IPS-18c (cell line): ENCODE measurements at regions not wholly inside any gene's neighbourhood (a gene's known extent, or its start where the extent isn't known, plus 50 kb on each side); places are given as distances from the start of the nearest gene placed in this dataset.
"Not testable (repeated sequence)": the region's sequence is repeated elsewhere in the genome, so short reads cannot be mapped to it uniquely, and the experiment has no call there.

Source experiments
- H3K4me3 ChIP-seq: 2 replicates; pipeline ENCODE4 v1.7.0; 2013; ENCODE audit warnings: low read depth, mild to moderate bottlenecking, low read length, moderate library complexity; ENCODE audit not compliant: insufficient read depth
- H3K9me3 ChIP-seq: one replicate; pipeline ENCODE4 v1.6.1; 2013; ENCODE audit warnings: mild to moderate bottlenecking, low read length, moderate library complexity; ENCODE audit not compliant: control insufficient read depth, insufficient read depth

- Histone ChIP-seq H3K9me3 (peaks cover 38% of the 10 kb centered on the region), H3K4me3 (no peak overlapping the region)
Measured at GRCh38 chr7:68730964-68731363, 867.3 kb upstream of the AUTS2 start.

- Histone ChIP-seq H3K9me3 (peaks cover 38% of the 10 kb centered on the region), H3K4me3 (no peak overlapping the region)
Measured at GRCh38 chr7:68733219-68734153, 864.8 kb upstream of the AUTS2 start.

DNA sequence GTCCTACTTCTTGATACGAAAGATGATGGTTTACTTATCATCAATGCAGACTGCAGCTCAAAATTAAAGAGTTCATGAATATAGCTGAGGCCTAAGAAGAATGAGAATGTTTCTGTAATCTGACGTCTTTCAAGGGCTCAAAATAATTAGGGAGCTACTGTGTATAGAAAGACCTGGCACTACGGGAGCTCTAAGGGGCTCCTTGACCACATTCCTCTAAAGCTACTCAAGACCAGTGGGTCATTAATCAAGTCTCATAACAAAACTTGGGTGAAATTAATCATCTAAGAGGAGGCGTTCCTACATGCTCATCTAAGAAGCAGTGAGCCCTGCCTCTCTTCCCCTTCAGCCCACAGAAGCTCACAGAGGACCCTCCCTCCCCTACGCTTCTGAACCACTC, 863.8 kb upstream of the AUTS2 start:
- peaks cover 32% of the 10 kb centered on the region for H3K9me3 ChIP-seq
- no peak overlapping the region for H3K4me3 ChIP-seq

DNA sequence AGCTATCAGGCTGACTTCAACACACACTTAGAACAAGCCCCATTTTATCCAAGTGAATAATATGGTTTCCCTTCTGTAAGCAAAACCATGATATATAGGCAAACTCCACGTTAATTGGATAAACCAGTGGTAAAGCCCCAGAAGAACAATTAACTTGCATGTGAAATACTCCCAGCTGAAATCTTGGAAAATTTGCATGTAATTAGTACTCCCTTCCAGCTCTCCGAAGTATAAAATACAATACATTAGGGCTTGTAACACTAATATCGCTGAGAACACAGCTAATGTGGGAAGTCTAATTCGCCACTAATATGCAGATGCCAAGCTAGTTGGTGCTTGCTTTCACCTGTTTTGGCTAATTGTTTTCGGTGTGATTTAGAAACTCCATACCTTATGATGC, 859.0 kb upstream of the AUTS2 start:
- H3K4me3 ChIP-seq, result peak overlapping the region; percentile 9; the same call in 1 of the 2 replicates
- peaks cover 23% of the 10 kb centered on the region for H3K9me3 ChIP-seq

DNA sequence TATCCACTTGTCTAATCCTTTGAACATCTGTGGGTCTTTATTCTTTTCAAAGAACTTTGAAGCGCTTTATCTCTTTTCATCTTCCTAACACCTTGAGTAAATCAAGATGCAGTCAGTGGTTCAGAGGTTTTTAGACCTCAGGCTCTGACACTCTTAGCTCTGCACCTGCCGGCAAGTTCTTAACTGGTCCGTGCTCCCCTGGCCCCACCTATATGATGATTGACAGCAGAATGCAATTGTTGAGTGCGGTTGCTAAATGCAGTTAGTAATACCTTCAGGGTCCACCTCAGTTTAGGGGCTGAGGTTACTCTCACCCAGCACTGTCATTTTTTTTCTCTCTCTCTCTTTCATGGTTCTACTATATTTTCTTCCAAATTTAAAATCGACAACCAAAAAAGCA, 854.2 kb upstream of the AUTS2 start:
- Histone ChIP-seq H3K4me3 (no peak overlapping the region), H3K9me3 (peaks cover 25% of the 10 kb centered on the region)

DNA sequence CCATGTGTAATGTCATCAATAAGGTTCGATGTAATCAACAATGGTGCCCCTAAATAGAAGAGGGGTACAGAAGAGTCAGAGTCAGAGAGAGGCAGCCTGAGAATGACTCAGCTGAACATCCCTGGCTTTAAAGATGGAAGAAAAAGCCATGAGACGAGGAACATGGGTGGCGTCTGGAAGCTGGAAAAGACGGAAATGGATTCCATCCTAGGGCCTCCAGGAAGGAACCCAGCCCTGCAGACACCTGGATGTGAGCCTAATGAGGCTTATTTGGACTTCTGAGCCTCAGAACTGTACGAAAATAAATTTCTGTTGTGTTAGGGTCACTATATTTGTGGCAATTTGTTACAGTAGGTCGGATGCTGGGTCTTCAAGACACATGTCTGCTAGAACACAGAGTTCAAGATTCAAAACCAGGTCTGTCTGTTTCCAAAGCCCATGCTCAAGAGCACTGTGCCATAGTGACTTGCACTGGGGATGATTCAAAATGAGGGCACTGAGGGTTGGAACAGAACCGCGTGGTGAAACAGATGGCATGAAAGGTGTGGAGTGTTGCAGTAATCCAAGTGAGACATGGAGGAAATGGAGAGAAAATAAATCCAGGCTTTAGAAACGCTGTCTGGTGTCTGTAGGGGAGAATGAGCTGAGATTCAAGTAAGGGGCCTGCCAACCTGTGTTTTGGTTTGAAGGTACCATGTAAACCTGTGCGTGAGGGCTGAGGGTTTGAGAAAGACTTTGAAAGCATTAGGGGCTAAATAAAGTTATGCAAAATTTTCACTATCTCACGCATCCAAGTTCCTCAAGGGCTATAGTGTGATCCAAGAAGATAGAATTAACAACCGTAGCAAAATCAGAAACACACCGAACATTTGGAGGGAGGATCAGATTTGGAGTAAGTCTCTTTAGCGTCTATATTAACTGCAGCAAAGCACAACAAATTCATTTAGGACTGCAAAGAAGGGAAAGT, 849.1 kb upstream of the AUTS2 start:
- Histone ChIP-seq H3K4me3 (no peak overlapping the region), H3K9me3 (peaks cover 27% of the 10 kb centered on the region)

DNA sequence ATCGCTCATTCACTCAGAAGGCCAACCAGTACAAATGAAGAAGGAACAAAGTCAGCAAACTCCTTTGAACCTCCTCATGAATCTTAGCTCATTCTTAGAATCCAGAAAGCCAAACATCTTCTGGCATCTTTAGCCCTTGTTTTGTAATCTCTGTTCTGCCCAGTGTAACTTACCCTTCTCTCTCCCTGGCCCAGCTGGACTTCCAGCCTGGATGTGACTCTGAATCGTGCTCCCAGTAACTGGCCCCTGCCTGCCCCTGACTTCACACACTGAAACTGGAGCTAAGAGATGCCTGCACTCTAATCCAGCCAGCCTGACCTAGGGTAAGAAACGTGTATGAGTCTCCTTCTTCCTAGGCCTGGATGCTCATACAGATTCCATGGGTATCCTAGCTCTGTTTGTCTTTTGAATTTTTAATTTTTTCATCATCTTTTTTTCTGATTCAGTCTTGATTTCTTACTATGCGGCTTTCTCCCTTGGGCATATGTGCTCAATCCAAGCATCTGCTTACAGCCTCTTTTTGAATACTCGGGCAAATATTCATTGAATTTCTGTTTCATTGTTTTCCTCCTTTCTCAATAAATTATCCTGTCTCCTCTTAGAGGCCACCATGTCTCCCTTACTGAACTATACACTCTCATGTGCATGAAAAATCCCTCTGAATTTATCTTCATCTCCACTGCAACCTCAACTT, 845.6 kb upstream of the AUTS2 start:
- H3K4me3 ChIP-seq, result no peak overlapping the region

GRCh38 chr7:68754414-68754813, 843.9 kb upstream of the AUTS2 start:
- Histone ChIP-seq H3K4me3 (no peak overlapping the region), H3K9me3 (peaks cover 24% of the 10 kb centered on the region)

More for the DNA sequence above, 845.6 kb upstream of the AUTS2 start:
- H3K9me3 ChIP-seq, result peaks cover 32% of the 10 kb centered on the region

GRCh38 chr7:68756986-68757495, 841.2 kb upstream of the AUTS2 start:
- H3K4me3 ChIP-seq, result no peak overlapping the region
- peaks cover 31% of the 10 kb centered on the region for H3K9me3 ChIP-seq

- peaks cover 44% of the 10 kb centered on the region for H3K9me3 ChIP-seq
- no peak overlapping the region for H3K4me3 ChIP-seq
Measured at GRCh38 chr7:68760556-68760955, 837.7 kb upstream of the AUTS2 start.

DNA sequence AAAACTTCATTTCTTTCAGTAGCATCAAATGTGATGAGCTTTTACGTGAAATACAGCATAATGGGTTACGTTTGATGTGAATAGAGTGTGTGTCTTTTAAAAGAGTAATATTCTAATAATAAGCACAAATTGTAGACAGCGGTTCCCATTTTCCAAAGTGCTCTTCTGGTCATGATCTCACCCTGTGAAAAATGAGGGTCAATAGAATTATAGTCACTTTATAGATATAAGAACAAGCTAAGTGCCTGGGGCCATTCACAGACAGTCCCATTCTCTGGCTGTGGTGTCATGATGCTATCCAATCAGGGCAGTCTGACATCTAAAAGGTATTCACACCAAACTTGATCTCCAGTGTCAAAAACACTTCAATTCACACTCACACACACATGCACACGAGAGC, 830.8 kb upstream of the AUTS2 start:
- no peak overlapping the region for H3K4me3 ChIP-seq
- peaks cover 42% of the 10 kb centered on the region for H3K9me3 ChIP-seq

DNA sequence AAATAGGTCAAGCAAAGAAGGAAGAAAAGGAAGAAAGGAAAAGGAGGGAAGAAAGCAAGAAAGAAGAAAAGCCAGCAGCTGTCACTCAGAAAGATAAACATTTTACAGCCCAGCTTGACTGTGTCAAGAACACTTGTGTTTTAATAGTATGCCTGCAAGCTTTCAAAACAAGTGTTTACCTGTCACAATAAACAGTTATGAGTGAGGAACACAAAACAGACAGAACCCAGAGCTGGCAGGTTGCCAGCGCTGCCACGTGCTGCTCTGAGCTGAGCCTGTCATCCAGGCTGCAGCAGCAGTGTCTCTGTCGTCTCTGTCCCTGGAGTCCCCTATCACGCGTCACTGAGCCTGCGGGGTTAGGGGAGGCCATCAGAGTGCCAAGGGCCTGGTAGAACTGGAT, 827.6 kb upstream of the AUTS2 start:
- no peak overlapping the region for H3K4me3 ChIP-seq
- H3K9me3 ChIP-seq, result peaks cover 23% of the 10 kb centered on the region

DNA sequence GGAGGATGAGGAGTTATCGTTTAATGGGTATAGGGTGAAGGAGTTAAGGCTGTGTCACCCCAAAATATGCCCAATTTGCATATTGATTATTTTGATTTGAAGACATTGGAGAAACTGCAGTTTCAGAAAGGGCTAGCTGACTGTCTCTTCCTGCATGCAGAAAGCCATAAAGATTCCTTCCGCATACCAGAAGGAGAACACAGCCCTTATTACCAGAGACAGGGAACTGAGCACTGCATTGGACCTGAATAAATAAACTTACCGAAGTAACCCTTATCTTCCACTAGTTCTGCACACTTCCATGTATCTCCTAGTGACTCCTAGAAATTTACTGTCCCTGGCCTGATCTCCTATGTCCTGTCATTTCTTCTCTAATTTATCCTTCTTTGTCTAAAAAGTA, 821.9 kb upstream of the AUTS2 start:
- peaks cover 19% of the 10 kb centered on the region for H3K9me3 ChIP-seq
- H3K4me3 ChIP-seq, result no peak overlapping the region

GRCh38 chr7:68783684-68784083, 814.6 kb upstream of the AUTS2 start:
- H3K9me3 ChIP-seq, result peaks cover 27% of the 10 kb centered on the region
- H3K4me3 ChIP-seq, result no peak overlapping the region

DNA sequence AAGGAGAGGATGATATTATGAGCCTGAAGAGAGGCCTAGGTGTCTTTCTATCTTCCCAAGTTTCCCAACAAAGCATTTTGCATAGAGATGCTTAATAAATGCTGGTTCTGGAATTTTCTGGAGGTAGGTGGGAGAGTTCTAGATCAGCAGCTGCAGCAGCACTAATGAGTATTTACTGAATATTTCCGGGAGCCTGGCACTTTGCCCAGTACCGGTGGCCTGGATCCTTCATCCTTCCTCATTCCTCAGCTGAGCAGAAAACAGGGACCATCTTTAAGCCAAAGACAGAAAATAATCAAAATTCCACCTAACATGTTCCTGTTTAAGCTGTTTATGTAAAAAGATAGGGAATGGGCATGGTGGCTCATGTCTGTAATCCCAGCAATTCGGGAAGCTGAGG, 813.2 kb upstream of the AUTS2 start:
- peaks cover 25% of the 10 kb centered on the region for H3K9me3 ChIP-seq
- H3K4me3 ChIP-seq, result no peak overlapping the region

DNA sequence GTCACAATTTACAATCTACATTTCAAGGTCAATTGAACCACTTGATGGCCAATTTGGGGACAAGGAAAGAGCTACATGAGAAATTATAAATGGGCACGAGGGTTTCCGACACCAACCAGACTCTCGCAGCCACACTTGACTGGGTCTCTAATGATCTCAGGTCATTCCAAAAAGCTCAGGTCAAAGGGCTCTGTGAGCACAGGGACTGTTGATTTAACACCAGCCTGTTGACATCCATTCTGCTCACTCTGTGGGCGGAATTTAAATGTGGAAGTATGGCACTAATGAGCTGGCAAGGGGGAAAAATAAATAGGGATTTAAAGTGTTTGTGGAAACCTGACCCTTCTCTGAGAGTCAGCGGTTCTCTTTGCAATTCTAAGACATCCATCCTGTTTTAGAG, 810.7 kb upstream of the AUTS2 start:
- Histone ChIP-seq H3K9me3 (peaks cover 33% of the 10 kb centered on the region), H3K4me3 (no peak overlapping the region)

DNA sequence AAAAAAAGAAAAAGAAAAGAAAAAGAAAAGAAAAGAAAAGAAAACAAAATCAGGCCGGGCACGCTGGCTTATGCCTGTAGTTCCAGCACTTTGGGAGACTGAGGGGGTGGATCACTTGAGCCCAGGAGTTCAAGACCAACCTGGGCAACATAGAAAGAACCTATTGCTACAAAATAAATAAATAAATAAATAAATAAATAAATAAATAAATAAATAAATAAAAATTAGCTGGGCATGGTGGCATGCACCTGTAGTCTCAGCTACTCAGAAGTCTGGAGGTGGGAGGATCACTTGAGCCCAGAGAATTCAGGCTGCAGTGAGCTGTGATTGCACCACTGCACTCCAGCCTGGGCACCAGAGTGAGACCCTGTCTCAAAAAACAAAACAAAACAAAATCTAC, 809.7 kb upstream of the AUTS2 start:
- H3K9me3 ChIP-seq, result peaks cover 28% of the 10 kb centered on the region
- not testable (repeated sequence) for H3K4me3 ChIP-seq
